ENCODE measurements at regions not wholly inside any gene's neighbourhood (a gene's known extent, or its start where the extent isn't known, plus 50 kb on each side); places are given as distances from the start of the nearest gene placed in this dataset.

DNA sequence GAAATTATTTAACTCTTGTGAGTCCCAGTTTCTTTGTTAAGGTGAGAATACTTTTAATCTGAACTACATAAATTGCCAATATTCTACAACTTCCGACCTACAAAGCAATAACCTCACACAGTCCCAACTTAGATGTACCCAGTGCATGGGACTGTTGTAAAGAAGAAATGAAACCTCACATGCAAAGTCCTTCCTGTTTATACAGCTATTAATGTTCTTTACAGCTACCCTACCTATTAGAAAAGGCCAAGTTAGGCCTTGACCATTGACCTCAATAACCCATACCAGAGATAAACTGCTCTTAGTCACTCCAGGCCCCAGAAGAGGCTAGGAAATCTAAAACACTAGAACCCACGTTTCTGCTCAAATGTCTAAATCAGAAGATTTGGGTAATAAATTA lies 920.1 kb upstream of the TENM3 start:
- H3K4me3 Mint-ChIP-seq (ENCODE audit: unreplicated experiment): no peak overlapping the region
- no peak for TF ChIP-seq EZH2 (IDR thresholded peaks at IDR 0.05; ENCODE audit: insufficient read depth, low read length)
- TF ChIP-seq, protein P1, sequence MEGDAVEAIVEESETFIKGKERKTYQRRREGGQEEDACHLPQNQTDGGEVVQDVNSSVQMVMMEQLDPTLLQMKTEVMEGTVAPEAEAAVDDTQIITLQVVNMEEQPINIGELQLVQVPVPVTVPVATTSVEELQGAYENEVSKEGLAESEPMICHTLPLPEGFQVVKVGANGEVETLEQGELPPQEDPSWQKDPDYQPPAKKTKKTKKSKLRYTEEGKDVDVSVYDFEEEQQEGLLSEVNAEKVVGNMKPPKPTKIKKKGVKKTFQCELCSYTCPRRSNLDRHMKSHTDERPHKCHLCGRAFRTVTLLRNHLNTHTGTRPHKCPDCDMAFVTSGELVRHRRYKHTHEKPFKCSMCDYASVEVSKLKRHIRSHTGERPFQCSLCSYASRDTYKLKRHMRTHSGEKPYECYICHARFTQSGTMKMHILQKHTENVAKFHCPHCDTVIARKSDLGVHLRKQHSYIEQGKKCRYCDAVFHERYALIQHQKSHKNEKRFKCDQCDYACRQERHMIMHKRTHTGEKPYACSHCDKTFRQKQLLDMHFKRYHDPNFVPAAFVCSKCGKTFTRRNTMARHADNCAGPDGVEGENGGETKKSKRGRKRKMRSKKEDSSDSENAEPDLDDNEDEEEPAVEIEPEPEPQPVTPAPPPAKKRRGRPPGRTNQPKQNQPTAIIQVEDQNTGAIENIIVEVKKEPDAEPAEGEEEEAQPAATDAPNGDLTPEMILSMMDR (IDR thresholded peaks at IDR 0.05; ENCODE audit: insufficient read depth, low read depth, low read length): no peak
- Histone ChIP-seq H3K9ac (ENCODE audit: low read length) (no peak overlapping the region), H3K79me2 (ENCODE audit: insufficient read depth, low read length) (no peaks in the 10 kb centered on the region), H4K20me1 (ENCODE audit: insufficient read depth, low read length) (no peaks in the 10 kb centered on the region), H3K9me3 (ENCODE audit: insufficient read depth, low read depth, low read length) (no peaks in the 10 kb centered on the region), H3K4me2 (ENCODE audit: low read length) (no peak overlapping the region), H3K27me3 (ENCODE audit: insufficient read depth, low read length) (no peaks in the 10 kb centered on the region), H2AFZ (ENCODE audit: low read depth, low read length) (no peak overlapping the region), H3K4me3 (ENCODE audit: insufficient read depth, low read depth, low read length) (no peak overlapping the region), H3K4me1 (ENCODE audit: insufficient read depth, low read length) (no peaks in the 10 kb centered on the region), H3K27ac (ENCODE audit: low read depth, low read length) (no peak overlapping the region), H3K36me3 (ENCODE audit: insufficient read depth, low read length) (no peaks in the 10 kb centered on the region)
- FAIRE-seq (no peak), DNase-seq (ENCODE audit: low read depth) (no peak)
- H3K27me3 Mint-ChIP-seq (ENCODE audit: low read depth, unreplicated experiment): no peaks in the 10 kb centered on the region
- H3K4me1 Mint-ChIP-seq (ENCODE audit: low read depth, unreplicated experiment): no peaks in the 10 kb centered on the region
- no peaks in the 10 kb centered on the region for H3K36me3 Mint-ChIP-seq (ENCODE audit: low read depth, unreplicated experiment)
- H3K27ac Mint-ChIP-seq (ENCODE audit: unreplicated experiment): no peak overlapping the region
- no peaks in the 10 kb centered on the region for H3K9me3 Mint-ChIP-seq (ENCODE audit: unreplicated experiment)

DNA sequence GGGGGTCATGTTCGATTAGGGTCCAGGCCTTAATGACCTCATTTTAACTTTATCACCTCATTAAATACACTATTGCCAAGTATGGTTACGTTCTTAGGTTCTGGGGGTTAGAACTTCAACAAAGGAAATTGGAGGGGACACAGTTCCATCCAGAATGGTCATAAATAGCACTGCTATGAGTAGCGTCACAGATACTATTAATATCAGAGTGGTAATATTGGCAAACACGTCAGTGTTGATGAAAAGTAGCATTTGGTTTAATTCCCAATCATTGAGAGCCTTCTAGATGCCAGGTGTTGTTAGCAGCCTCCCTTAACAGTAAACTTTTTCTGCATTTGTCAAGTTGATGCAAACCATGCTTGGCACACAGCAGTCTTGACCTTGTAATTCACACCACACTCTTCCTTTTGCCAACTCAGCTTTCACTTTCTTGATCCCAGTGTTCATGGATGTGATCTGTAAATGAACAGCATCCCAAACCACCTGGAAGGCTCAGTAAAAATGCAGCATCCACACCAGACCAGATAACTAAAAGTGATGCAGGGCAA lies 912.5 kb upstream of the TENM3 start:
- DNase-seq (ENCODE audit: low read depth): no peak
- Histone ChIP-seq H3K4me2 (ENCODE audit: low read length) (no peak overlapping the region), H3K36me3 (ENCODE audit: insufficient read depth, low read length) (no peaks in the 10 kb centered on the region), H4K20me1 (ENCODE audit: insufficient read depth, low read length) (no peaks in the 10 kb centered on the region), H3K27ac (ENCODE audit: low read depth, low read length) (no peak overlapping the region), H3K4me3 (ENCODE audit: insufficient read depth, low read depth, low read length) (no peak overlapping the region), H3K9me3 (ENCODE audit: insufficient read depth, low read depth, low read length) (no peaks in the 10 kb centered on the region), H2AFZ (ENCODE audit: low read depth, low read length) (no peak overlapping the region), H3K27me3 (ENCODE audit: insufficient read depth, low read length) (no peaks in the 10 kb centered on the region), H3K79me2 (ENCODE audit: insufficient read depth, low read length) (no peaks in the 10 kb centered on the region), H3K4me1 (ENCODE audit: insufficient read depth, low read length) (no peaks in the 10 kb centered on the region), H3K9ac (ENCODE audit: low read length) (no peak overlapping the region)
- FAIRE-seq: no peak
- H3K4me1 Mint-ChIP-seq (ENCODE audit: low read depth, unreplicated experiment): no peaks in the 10 kb centered on the region
- no peaks in the 10 kb centered on the region for H3K27me3 Mint-ChIP-seq (ENCODE audit: low read depth, unreplicated experiment)
- H3K27ac Mint-ChIP-seq (ENCODE audit: unreplicated experiment): no peak overlapping the region
- TF ChIP-seq EZH2 (IDR thresholded peaks at IDR 0.05; ENCODE audit: insufficient read depth, low read length): no peak
- TF ChIP-seq, protein P1 (IDR thresholded peaks at IDR 0.05; ENCODE audit: insufficient read depth, low read depth, low read length): no peak
- H3K4me3 Mint-ChIP-seq (ENCODE audit: unreplicated experiment): no peak overlapping the region
- peaks cover 2% of the 10 kb centered on the region for H3K9me3 Mint-ChIP-seq (ENCODE audit: unreplicated experiment)
- H3K36me3 Mint-ChIP-seq (ENCODE audit: low read depth, unreplicated experiment): no peaks in the 10 kb centered on the region

DNA sequence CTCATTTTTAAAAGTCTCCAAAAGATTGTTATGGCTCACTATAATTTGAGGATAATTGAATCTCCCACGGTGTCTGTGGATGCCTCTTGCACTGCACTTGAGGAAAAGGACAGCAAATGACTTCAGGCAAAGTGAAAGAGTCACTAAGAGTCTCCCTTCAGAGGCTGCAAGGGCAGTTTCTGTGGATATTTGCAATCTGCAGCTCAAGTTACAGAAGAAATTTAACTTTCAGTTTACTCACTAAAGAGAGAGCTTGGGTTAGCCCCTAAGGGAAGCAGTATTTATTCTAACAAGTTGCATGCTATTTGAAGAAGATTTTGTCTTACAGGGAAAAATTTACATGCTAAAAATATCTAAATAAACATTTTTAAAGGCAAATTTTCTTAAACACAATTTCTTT lies 912.0 kb upstream of the TENM3 start:
- Mint-ChIP-seq H3K36me3 (ENCODE audit: low read depth, unreplicated experiment) (no peaks in the 10 kb centered on the region), H3K27ac (ENCODE audit: unreplicated experiment) (no peak overlapping the region), H3K4me3 (ENCODE audit: unreplicated experiment) (no peak overlapping the region), H3K27me3 (ENCODE audit: low read depth, unreplicated experiment) (no peaks in the 10 kb centered on the region), H3K9me3 (ENCODE audit: unreplicated experiment) (peaks cover 2% of the 10 kb centered on the region), H3K4me1 (ENCODE audit: low read depth, unreplicated experiment) (no peaks in the 10 kb centered on the region)
- no peaks in the 10 kb centered on the region for H3K79me2 ChIP-seq (ENCODE audit: insufficient read depth, low read length)
- no peaks in the 10 kb centered on the region for H3K9me3 ChIP-seq (ENCODE audit: insufficient read depth, low read depth, low read length)
- FAIRE-seq (no peak), DNase-seq (ENCODE audit: low read depth) (no peak)
- TF ChIP-seq EZH2 (IDR thresholded peaks at IDR 0.05; ENCODE audit: insufficient read depth, low read length): no peak
- TF ChIP-seq, protein P1 (IDR thresholded peaks at IDR 0.05; ENCODE audit: insufficient read depth, low read depth, low read length): no peak
- no peak overlapping the region for H3K4me2 ChIP-seq (ENCODE audit: low read length)
- H3K27me3 ChIP-seq (ENCODE audit: insufficient read depth, low read length): no peaks in the 10 kb centered on the region
- no peaks in the 10 kb centered on the region for H3K36me3 ChIP-seq (ENCODE audit: insufficient read depth, low read length)
- H3K4me3 ChIP-seq (ENCODE audit: insufficient read depth, low read depth, low read length): no peak overlapping the region
- no peak overlapping the region for H3K27ac ChIP-seq (ENCODE audit: low read depth, low read length)
- no peak overlapping the region for H3K9ac ChIP-seq (ENCODE audit: low read length)
- H3K4me1 ChIP-seq (ENCODE audit: insufficient read depth, low read length): no peaks in the 10 kb centered on the region
- no peaks in the 10 kb centered on the region for H4K20me1 ChIP-seq (ENCODE audit: insufficient read depth, low read length)
- H2AFZ ChIP-seq (ENCODE audit: low read depth, low read length): no peak overlapping the region
